ENCODE measurements at regions not wholly inside any gene's neighbourhood (a gene's known extent, or its start where the extent isn't known, plus 50 kb on each side); places are given as distances from the start of the nearest gene placed in this dataset.

DNA sequence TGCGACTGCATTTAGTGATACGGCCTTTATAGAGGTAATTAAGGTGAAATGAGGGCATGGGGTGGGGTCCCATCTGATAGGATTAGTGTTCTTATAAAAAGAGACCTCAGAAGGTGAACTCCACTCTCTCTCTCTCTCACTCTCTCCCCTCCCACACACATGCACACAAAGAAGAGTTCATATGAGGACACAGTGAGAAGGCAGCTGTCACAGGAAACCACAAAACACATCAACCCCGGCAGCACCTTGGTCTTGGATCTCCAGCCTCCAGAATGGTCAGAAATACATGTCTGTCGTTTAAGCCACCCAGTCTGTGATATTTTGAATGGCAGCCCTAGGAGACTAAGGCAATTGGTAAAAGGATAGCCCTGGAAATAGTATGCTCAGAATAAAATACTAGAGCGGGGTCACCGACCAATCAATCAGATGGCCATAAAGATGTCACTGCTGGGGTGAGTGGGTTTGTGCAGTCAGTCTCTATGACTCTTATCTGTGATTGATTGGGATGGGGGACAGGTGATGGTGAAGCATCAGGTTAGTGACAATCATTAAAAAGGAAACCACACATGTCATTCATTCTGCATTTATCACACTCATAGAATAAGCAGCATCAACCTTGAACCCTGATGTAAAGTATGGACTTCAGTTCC, 118.9 kb upstream of the POU3F3 start:
- peak; percentile 2 for DNase-seq

DNA sequence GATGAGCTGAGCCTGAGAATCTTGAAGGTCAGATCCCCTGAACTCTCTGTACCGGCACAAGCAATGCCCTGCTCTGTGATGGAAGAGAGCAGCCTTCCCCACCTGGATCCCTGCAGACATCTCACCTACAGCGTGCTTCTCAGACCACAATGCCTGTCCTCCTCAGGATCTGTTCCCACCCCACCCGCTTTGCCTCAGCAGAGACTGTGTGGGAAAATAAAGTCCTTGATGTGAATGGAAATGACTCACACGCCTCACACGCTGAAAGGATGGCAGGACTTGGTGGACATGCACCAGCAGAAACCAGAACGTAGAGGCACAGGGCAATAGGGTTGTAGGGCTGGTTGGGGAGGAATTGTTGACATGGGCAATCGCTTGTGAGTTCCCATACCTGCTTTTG, 117.9 kb upstream of the POU3F3 start:
- no peak for DNase-seq

DNA sequence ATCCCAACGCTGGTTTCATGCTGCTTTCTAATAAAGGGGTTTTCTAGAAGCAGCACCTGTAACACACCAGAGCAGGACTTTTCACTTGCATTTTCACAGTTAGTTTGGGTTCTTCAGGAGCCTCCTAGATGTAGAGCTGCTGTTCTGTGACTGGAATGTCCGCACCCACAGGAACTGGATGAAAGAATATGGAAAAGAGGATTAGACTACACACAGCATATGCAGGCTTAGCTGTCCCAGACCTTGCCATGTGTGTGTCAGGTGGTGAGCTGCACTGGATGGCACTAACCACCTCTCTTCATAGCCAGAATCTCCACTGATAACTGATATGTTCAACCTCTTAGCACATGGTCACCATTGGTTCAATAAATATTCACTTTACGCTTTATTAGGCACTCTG, 112.1 kb upstream of the POU3F3 start:
- no peak for DNase-seq

DNA sequence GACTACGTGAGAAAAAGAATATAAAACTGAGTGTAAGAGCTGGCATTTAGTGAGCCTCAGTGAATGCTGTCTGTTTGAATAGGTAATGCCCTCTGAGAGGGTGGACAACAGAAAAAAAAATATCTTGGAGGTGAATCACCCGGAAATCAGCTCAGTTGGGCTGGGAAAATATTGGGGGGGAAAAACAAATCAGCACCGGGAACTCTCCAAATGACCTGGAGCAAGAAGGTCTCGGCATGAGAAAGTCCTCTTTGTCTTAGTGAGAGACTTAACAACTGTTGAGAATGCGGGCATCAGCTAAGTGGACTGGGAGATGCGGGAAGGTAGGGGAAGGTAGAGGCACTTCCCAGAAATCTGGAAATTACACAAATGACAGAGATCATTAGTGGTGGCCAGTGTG, 109.4 kb upstream of the POU3F3 start:
- DNase-seq = no peak

DNA sequence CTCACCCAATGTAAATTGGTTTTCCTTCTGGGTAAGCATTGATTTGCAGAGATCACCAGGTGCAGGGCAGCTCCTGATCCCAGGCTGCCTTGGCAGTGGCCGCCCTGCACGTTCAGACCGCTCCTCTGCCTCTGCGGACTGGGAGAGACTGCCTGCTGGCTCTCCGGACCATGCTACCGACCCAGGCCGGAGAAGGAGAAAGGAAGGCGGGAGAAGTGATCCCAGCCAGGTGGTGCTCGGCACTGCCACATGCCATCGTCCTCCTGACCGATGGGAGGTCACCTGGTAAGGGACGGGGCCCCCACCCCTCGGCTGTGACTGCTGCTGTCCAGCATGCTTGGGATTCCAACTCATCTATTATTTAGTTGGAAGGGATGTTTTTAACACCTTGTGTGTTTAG, 108.1 kb upstream of the POU3F3 start:
- no peak for DNase-seq

DNA sequence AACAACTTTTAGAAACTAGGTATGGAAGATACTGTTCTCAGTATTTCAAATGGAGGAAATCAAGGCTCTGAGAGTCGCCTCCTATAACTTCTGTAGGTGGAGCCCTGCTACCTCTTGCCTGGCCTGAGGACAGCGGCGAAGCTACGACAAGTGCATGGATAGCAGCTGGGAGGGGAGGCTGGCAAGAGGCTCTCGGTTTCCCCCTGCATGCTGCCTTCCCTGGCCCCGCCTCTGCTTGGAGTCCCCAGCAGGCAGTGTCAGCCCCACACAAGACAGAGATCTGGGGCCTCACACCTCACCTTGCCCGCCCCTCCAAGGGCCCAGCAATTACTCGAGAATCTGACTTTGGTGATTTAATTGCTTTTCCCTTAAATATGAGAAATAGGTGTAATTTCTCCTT, 107.6 kb upstream of the POU3F3 start:
- DNase-seq = no peak

DNA sequence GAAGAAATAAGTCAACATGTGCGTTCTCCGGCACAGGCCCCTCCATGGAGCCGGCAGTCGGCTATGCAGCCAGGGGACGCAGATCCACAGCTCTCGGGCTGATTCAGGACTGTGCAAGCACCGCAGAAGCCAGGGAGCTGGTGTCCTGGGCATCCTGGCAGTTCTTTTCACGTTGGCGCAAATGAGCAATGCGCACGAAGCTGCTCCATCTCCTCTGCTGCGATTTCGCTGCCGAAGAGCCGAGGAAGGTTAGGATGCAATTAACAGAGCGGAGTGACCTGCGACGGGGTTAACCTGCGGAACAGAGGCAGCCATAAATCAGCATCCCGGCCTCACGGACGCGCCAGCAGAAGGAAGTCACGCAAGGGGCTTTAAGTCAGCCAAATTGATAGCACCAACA, 107.1 kb upstream of the POU3F3 start:
- DNase-seq = no peak

DNA sequence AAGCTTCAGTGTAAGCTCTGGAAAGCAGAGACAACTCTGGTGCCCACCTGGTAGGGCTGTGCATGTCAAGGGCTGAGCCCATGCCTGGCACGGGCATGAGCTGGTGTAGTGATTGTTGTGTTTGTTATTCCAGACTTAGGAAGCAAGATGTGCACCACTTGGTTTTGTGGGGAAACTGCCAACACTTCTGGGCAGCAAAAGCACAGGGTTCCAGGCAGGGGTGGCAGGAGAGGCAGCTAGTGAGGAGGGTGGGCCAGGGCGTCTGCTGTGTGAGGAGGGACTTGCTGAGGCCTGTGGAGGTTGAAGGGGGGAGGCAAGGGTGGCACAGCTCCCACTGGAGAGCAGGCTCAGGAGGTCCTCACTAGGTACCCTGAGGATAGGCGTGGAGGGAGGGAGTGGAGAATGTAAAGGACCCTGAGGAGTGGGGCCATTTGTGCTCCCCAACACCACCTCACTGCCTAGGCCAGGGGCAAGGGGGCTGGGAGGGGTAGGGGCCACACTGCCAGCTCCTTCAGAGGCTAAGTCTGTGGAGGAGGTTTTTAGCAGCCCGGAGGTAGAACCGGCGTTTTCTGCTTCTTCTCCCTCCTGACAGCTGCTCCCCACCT, 104.0 kb upstream of the POU3F3 start:
- DNase-seq = no peak

DNA sequence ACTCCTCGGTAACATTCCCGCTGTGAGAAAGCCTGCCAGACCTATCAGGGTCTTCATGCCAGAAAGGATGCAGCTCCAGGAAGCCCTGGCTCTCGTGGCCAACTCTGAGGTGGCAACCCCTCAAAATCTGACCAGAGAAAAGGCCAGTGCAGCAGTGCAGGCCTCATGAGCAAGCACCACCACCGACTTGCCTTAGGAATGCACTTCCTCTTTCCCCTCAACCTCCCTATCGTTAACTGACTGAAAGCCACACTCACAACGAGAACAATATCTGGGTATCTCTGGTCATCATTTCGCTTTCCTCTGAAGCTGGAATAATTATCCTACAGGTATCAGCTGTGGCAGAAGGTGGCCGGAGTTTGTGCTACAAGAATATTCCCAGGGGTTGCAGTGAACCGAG, 101.4 kb upstream of the POU3F3 start:
- no peak for DNase-seq

DNA sequence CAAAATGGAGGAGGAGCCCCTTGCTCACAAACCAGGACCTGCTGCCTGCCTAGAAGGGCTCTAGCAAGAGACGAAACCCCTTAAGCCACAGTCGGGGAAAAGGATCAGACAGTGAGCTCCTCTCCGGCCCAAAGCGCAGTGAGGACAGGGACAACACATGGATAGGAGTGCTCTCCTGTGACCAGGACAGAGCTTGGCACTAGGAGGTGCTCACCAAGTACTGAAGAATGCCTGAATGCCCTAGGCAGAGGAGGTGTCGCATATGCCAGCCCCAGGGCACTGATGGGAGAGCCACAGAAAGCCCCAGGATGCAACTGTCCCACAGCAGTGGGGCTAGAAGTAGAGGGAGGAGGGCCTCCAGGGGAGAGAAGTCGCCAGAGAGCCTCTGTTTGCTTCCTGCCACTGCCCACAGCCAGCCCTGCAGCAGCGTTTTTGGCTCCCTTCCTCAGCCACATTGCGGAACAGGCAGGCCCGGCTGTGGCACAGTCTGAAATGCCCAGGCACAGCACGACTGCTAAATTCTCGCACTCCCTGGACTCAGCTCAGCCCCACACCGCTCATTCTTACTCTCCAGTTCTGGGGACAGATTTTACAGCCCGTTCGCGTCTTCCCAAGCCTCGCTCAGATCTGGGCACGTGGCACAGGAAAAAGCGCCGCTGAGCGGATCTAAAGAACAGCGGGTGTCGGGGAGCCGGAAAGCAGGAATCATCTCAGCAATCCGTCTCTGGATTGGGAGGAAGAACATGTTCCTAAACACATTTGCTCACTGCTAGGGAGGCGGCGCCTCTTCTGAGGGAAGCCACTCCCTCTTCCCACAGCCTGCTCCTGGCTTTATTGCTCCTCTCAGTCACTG, 98.7 kb upstream of the POU3F3 start:
- DNase-seq = no peak

DNA sequence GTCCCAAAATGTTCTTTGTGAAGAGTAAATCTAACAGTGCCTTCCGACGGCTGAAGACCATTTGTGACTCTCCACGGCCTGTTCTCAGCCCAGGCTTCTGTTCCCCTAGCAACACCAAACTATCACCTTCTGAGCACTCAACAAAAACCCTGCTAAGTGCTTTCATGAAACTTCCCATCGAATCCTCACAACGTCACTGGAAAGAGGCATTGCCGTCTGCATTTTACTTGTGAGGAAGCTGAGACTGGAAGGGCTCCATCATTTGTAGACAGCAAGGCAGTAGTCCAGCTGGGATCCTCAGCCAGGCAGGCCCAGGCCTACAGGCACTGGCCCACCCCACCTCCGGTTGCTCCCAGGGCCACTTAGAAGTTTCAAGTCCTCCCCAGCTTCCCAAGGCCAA, 97.8 kb upstream of the POU3F3 start:
- no peak for DNase-seq

DNA sequence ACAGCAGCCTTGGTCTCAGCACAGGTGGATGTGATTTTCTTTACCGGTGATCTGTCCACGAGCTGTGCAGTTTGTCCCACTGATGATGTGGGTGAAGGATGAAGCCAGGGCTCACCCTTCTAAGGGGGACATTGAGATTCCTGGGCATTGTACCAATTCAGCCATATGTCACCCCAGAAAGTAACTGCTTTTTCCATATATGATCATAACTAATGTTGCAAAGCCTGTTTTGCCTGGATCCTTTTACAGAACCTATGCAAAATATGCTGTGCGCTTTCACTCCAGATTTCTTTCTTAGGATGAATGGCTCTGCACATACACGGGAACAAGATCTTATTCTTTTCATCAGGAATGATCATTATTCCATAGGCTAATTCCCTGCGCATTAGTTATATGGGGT, 96.9 kb upstream of the POU3F3 start:
- no peak for DNase-seq

DNA sequence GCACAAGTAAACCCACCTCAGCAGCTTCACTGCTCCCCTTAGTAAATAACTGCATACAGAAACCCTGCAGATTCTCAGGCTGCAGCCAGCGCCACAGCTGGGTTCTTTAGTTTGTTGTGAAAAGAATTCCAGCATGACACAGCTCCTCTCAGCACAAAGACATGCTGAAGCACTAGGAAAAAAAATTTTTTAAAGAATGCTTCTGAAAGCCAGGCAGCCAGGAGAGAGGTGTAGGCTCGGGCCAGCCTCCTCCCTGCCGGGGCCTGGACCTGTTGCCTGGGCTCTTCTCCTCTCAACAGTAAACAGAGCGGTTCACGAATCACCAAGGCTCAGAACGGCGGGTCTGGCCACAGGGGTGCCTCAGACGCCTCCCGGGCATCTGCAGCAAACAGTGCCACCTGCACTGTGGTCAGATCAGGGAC, 95.7 kb upstream of the POU3F3 start:
- DNase-seq = no peak

DNA sequence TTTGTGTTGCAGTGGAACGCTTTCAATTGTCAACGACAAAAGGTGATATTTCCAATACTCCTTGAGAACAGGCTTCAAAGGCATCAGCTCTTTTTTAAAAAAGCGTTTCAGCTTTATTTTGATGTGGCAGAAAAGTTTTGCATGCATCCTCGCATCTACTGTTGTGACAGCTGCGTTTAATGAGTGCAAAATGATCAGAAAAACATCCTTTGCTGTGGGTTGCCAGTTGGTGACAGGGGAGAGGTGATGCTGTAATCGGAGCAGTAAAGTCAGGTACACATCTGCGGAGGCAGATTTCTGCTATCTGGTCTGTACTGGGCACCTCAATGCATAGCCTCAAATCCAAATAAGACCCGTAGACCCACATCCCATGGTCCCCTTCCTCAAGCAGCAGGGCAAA, 91.9 kb upstream of the POU3F3 start:
- DNase-seq = no peak

DNA sequence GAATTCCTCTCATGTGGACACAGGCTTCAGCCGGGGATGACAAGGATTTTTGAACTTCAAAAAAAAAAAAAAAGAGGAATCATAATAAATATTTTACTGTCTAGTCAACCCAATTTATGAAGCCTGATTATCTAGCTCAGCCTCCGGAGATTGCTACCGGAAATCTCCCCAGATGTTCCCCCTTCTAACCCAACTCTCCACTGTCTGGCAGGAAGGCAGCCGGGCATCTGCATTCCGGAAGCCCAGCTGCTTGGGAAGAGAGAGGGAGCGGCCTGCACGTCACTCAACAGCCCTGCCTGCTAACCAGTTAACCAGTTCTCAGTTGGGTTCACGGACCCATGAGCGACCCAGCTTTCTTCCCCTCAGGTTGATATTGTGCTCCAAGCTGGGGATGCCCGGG, 87.2 kb upstream of the POU3F3 start:
- DNase-seq = no peak

DNA sequence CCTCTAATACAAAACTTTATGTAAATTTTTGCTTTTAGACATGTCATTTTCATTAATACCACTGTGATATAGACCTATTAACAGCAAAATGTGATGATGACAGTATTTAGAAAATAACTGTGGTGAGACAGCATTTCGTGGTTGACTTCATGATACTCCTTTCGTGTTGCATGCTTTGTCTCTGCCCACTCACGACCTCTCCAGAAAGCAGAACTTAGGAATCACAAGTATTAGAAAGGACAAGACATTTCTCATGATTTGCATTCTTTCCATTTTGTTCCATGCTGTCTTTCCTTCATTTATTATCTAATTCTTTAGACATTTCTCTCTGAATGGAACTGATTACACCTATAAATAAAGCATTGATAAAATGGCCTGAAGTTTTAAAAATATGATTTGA, 85.2 kb upstream of the POU3F3 start:
- DNase-seq = no peak

DNA sequence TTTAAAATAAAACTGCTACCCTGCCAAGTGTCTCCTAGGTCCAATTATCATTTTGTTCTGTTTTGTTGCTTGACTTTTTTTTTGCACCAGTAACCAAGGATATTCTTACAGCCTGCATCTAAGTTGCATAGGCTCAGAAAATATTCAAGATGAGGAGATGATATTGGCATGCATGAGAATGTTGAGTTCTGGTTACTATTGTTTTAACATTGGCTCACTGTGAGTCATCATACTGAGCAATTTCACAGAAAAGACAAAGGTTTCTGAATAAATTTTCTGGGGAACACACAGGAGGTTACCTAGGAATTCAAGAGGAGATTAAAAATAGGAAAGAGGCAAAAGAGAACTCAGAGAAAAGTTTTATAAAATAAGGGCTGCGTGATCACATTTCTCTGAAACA, 84.8 kb upstream of the POU3F3 start:
- DNase-seq = no peak

DNA sequence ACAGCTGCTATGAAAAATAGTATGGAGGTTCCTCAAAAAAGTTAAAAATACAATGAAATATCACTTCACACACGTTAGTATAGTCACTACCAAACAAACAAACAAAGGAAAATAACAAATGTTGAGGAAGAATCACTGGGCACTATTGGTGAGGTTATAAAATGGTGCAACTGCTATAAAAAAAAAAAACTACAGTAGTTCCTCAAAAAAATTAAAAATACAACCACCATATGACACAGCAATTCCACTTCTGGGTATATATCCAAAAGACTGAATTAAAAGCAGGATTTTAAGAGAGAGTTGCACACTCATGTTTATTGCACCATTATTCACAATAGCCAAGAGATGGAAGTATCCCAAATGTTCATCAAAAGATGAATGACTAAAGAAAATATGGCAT, 80.9 kb upstream of the POU3F3 start:
- DNase-seq = no peak

DNA sequence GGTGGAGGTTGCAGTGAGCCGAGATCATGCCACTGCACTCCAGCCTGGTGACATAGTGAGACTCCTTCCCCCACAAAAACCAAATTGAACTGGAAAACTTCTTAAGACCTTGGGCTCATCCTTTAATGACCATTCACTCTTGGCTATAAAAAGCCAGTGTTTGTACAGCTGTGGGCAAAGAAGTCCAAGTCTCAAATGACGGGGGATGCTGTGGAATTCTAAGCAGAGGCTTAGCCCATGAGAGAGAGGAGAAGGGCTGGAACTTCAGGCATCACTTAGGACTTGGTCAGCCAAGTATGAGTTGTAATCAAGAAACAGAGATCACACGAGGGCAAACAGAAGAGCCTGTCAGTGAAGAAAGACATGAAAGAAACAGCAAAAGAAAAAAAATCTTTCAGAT, 79.3 kb upstream of the POU3F3 start:
- DNase-seq = no peak

DNA sequence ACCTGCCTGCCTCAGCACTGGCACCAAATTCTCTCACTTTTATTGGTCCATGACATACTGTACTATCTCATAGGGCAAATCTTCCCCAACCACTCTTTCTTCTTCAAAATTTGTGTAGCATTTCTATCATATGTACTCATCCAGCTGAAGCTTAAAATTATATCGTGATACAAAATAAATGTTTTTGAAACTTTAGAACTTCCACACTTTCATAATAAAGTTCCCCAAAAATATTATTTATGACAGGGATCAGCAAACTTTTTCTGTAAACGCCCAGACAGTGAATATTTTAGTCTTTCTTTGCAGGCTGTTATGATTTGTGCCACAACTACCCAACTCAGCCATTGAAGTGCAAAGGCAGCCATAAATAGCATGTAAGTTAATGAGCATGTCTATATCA, 76.2 kb upstream of the POU3F3 start:
- DNase-seq = no peak

DNA sequence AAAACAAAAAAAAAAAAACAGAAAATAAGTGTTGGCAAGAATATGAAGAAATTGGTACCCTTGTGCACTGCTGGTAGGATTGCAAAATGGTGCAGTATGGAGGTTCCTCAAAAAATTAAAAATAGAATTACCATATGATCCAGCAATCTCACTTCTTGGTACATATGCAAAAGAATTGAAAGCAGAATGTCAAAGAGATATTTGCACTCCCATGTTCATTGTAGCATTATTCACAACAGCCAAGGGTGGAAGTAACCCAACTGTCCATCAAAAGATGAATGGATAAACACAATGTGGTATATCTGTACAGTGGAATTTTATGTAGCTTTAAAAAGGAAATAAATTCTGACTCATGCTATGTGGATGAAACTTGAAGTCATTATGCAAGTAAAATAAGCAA, 72.8 kb upstream of the POU3F3 start:
- DNase-seq = no peak

DNA sequence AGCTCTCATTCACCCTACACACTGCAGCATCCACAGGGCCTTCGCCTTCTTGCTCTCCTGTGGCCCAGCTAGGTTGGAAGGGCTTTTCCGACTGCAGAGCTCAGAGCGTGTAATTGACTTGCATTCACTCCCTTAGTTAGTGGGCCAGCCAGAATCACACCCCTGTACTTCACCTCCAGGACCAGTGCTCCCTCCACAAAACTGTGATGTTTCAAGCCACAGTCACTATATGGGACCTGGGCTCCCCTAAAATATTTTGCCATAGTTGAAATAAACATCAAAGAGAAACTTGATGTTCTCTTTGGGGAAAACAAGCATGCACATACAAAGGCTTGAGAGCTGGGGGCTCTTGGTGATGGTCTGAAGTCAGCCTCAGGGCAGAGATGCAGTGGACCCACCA, 69.7 kb upstream of the POU3F3 start:
- DNase-seq = no peak

DNA sequence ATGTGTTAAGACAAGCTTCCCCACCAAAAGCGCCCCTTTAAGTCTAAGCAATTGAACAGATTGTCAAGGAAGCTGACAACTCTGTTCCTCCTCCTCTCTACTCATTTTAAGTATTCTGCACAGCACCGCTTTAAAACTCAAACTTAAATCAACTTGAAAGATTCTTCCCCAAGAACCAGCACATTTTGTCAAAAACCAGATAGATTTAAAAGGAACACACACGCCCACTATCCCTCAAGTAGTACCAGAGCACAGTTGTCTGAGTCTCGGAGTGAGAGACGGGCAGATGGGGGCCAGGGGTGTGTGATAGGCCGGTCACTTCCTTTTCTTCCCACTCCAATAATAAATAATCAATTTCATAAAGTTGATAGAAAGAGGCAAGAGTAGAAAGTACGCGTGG, 67.7 kb upstream of the POU3F3 start:
- DNase-seq = no peak

DNA sequence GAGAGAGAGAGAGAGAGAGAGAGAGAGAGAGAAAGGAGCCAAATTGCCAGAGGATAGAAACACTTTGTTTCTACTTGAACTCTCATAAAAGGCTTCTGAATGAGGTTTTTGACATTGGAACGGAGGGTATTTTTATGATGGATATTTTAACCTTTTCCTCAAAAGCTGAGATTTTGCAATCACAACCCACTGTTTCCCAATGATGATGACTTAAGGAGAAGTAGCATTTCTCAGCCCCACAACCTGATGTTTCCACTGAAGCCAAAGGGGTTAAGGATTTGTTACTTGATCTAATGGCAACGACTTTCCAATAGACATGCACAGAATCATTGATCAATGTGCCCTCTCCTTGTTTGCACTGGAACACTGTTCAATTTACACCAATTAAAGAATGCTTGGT, 67.1 kb upstream of the POU3F3 start:
- no peak for DNase-seq

All from NK-92 treated with Interleukin-12 subunit alpha and Interleukin-12 subunit beta, amount 100 ng/mL, for 24 hours (cell line).